HG02763 (cell line): ENCODE measurements at regions not wholly inside any gene's neighbourhood (a gene's known extent, or its start where the extent isn't known, plus 50 kb on each side); places are given as distances from the start of the nearest gene placed in this dataset.

Source experiments
- ATAC-seq: cut with Tn5 transposase; IDR thresholded peaks from one replicate; pipeline ENCODE4 v1.9.1; 2021; ENCODE audit warnings: mild to moderate bottlenecking, moderate library complexity; ENCODE audit not compliant: unreplicated experiment

DNA sequence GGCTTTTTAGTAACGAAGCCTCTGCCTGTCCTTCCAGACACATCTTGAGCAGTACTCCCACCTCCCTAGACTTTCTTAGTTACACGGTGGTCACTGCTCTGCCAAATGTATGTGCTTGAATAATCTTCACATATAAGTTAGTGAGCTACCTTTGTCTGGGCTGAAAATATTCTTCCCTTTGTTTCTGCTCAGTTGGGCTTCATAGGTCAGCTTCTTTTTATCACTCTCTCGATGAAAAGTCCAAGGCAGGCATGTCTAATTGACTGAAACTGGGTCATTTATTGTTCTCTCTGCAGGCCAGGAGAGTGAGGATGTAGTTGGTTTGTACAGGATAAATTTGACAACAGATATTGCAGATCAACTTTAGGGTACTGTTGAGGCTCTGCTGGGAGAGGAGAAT is 636.7 kb upstream of the IGFBP3 start:
- ATAC-seq = no peak

DNA sequence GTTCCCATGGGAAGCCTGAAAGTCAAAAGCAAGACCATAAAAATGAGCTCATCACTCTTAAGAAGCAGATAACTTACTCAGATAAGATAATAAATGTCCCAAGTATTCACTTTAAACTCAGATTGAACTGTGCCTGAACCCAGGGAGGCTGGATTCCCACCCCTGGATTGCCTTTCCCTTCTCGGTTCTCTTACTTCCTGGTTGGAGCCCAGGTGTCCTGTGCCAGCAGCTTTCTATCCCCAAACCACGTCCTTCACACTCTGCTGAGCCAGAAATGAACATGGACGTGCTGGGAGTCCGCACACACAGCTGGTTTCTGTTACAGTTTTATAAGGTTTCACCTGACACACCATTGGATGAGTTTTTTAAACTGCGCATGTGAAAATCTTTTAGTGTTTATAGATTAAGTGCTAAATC is 636.2 kb upstream of the IGFBP3 start:
- no peak for ATAC-seq

DNA sequence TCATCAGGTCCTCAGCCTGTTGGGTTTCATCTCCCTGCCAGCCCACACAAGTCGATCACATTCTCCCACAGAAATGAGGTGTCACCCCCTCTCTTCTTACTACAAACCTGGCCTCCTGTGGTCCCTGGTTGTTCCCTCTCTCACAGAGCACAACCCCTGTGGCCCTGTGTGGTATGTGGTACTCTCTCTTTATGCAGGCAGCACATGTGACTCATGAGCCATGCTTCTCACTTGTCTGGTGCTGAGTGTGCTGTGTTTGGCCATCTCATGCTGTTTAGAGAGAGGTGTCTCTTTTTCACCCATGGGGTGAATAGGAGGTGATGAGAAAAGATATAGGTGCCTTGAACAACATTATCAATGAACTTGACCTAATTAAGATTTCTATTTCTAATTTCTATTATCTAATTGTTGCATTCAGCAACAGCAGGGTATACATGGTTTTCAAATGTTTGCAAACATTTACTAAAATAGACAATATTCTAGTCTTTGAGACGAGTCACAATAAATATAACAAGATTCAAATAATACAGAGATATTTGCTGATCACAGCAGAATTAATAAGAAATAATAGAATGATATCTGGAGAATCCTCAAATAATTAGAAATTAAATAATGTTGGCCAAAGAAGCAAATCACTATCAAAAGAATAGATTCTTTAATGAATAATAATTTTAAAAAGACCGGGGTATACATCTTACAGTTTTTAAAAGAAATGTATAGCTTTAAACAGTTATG is 633.8 kb upstream of the IGFBP3 start:
- ATAC-seq = no peak

DNA sequence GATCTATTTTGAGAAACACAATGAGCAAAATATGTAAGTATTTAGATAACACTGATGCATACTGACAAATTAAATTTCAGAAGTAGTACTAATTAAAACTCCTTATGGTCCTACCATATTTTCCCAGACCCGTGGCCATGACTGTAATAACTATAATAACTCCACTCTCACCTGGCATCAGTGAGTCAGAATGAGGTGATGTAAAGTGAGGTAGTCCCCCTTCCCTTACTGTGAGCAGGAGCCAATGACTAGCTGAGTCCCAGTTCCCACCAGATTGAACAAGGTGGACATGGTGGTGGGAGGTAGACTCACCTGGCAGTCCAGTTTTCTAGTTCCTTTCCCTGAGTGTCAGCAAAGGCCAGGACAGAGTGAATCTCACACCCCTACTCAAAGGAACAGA is 630.5 kb upstream of the IGFBP3 start:
- ATAC-seq = no peak

DNA sequence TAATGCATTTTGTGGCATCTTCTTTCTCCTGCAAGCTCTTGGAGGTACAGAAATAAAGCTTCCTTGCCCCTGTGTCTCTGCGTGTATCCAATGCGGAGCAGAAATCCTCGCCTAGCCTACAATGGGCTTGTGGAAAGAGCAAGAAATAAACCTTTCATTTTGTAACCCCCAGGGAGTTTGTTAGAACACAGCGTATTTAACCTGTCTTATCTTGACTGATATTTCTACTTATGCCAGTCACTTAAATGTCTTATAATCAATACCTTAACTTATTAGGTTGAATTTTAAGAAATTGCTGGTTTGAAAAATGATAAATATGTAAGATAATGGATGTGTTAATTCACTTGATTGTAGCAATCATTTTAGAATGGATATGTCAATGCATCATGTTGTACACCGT is 629.8 kb upstream of the IGFBP3 start:
- no peak for ATAC-seq

DNA sequence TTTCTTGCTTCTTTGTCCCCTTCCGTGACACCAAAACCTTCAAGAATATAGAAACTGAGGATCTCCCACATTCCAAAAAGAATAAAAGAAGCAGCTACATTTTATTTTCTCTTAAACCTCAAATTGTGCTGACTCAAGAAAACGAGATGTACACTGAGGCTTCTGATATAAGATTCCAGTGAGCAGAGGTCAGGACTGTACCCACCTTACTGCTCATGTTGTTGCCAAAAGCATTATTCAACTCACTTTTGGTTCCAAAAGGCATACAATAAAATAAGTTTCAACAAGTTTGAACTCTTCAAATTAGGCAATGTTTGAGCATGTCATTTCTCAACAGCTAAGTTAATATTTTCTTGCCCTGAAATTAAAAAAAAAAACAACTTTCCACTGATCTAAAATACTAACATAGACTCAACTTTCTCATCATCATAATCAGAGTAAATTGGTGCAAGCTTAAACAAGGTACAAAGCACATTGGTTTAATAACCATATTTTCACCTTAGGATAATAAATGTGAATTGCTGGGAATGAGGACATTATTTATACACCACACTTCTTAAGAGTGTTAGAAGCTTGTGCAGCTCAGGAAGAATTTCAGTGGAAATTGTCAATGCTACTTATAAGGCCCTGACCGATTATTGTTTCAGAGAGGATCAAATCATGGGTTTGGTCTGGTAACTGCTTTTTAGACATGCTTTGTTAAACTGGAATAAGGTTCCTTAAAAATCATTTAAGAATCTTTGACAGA is 629.0 kb upstream of the IGFBP3 start:
- no peak for ATAC-seq

DNA sequence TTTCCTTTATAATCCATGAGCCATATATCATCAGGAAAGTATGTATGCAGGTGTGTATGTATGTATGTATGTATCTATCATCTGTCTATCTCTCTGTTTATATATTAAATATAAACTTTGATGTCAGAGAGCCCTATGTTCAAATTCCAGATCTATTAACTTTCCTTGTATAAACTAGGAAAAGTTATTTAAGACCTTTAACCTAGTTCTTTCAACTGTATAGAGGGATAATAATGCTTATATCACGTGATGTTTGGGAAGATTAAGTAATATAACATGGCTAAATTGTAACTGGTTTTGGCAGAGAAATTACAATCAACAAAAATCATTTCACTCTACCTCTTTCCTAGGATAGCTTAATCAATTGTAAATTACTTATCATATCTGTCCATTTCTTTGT is 628.3 kb upstream of the IGFBP3 start:
- no peak for ATAC-seq

DNA sequence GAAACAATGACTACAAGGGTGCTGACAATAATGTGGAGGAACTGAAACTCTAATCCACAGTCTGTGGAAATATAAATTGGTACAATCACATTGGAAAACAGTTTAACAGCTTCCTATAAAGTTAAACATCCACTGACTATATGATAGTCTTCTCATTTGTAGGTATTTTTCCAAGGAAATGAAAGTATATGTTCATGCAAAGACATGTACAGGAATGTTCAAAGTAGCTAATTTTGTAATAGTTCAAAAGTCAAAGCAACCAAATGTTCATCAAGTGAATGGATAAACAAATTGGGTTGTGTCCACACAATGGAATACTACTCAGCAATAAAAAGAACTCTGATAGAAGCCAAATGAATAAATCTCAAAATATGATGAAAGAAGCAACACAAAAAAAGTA is 626.0 kb upstream of the IGFBP3 start:
- ATAC-seq = no peak

DNA sequence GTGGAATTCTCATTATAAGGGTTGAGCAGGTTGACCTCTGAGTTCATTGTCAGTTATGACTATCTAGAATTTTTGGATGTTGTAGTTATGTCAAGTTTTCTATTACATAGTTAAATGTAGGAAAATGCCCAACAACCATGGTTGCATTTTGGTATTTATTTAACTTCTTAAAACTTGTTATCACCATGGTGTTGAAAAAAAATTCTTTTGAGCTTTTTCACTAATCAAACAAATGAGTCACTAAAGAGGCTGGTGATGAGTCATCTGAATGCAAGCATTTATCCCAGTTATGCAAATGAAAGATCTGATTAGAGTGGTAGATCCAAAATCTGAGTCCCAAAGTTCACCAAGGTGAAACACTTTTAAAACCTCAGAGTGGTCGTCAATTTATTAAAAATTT is 624.7 kb upstream of the IGFBP3 start:
- no peak for ATAC-seq

DNA sequence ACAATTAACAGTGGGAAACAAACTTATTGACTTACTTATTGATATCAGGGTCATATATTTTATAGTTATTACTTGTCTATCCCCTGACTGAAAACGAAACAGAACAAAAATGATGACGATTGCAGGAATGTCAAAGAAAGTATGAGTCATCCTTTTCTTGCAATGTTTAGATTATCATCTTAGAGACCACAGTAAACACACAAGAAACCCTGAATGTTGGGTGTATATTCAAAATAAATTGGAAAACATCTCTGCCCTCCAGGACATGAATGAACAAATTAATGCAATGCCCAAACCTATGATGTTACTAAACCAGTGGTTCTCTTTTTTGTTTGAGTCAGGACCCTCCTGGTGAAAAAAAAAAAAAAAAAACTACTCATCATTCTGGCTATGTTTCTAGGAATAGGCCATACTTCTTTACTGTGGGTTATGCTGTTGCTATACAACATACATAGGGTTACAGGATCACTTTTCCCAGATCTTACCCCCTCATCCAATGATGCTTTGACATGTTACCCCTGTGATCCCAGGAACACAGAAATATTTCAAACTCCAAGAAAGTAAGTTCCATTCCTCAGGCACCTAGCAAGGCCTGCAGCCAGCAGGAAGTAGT is 623.4 kb upstream of the IGFBP3 start:
- ATAC-seq = no peak

DNA sequence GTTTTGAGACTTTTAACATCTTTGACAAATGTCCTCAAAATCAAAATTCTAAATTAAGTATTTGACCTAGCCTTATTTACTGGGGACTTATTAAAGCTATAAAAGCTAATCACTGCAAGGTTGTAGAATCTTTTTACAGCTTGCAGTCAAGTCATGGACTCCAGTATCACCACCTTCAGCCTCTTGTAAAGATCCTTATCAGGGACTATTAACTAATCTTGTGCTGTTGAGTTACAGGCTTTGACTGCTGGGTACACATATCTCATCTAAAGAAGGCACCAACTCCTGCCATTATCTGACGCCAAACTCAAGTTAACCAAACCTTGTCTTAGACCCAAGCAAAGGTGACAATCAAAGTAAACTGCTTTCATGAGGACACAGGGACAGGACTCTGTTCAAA is 621.0 kb upstream of the IGFBP3 start:
- ATAC-seq = no peak

DNA sequence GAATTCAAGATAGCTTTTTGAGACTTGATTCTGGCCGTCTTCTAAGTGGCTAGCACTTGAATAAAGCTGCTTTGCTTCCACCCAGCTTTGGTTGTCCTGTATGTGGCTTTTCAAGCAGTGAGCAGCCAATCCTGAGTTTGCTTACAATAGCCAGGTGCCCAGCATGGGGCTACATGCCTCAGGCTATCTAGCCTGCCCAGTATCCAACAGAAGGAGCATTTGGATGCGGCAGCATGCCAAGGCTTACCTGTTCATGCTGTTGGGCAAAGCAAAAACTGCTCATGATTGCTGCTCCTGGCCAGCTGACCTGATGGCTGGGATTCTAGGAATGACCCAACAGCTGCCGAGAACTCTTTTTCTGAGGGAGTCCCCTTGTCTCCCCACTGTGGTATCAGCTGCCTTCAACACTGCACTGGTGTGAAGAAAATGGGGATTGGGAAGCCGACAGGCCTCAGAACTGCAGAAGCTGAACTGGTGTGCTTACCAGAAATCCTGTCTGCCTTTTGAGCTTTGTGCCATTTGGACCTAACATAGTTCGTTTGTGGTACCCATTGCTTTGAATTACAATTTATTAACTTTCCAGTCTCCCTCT is 618.9 kb upstream of the IGFBP3 start:
- ATAC-seq = no peak

DNA sequence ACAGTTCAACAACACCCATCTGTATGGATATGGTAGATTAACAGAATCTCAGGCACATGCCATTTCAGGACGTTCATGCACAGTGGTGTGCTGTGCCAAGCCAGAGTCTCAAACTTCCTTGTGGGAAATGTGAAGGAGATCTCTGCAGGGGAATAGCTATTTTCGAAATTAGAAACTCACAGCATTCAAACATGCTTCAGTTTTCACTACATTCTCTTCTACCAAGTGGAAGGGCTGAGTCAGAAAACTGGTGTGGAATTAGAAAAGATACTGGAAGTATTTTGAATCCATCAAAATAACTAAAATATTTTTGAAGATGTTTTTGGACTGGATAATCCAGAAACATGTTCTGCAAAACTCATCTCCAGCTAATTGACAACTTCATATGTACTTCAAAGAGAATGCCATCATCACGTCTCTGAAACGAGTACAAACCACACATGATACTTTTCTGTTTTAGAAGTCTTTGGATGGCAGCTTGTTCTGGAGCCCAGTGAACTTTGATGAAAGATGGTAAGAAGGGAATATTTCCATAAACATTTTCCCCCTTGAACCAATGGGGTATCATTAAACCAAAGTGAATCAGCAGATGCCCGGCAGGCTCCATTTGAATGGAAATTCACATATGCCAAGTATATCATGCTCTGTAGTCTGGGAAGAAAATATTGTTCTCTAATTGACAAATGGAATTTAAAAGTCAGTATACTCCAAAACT is 616.3 kb upstream of the IGFBP3 start:
- no peak for ATAC-seq

DNA sequence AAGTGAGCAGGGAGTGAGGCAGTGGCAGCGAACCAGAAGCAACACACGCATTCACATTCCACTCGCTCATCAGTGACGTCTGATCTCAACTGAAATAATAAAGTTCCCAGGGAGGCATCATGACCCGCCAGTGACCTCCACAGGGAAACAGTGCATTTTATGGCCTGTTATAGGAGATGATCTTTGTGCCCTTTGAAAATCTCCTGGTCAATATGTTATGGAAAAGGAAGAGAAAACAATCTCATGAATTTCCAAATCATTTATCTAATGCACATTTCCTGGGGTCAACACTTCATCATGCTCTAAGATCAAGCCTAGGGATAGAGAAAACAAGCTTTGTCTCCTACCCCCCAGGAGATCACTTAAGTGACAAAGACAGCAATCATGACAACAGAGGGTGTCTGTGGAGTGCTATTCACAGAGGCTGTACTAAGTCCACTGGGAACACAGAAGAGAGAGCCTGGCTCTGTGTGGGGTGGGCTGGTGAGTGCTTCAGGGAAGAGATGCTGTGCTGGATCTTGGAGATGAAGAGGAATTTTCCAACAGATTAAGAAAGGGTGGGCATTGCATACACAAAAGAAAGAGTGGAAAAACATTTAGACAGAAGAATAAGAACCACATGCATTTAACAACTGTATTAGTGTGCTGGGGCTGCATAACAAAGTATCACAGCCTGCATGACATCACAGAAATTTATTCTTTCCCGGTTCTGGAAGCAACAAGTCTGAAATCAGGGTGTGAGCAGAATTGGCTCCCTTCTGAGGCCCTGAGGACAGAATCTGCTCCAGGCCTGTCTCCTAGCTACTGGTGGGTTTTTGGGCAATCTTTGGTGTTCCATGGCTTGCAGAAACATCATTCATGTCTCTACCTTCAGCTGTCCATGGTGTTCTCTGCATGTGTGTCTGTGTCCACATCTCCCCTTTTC is 613.9 kb upstream of the IGFBP3 start:
- no peak for ATAC-seq

DNA sequence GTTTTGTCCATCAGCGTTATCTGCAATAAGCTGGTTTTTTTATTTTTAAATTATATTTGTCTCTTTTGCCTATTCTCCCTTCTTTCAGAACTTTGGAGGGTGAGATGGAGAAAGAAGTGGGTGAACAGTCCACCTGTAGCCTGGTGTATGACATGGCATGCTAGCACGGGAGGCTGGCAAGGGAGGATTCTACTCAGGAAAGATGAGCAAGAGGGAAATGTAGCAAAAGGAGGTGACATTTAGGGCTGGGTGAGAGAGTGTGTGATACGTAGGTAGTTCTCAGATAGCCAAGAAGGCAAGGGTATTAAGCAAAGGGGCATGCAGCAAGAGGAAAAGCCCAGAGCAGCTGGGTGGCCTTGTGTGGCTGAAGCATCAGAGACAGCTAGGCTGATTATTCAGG is 612.9 kb upstream of the IGFBP3 start:
- no peak for ATAC-seq

DNA sequence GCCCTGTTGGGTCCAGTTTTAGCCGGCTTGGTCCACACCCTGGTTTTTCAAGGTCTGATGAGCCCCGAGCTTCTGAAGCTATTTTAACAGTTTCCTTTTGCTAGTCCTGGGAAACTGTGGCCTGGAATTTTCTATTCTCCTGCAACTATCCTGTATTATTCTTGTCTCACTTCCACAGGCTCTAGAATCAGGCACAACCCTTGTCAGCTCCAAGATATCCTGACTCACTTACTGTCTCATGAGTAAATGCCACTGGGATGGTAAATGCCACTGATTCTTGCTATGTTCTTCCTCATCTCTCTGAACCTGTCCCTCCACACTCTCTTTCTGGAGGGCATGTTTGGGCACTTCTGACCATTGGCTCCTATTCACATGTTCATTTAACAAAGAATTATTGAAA is 611.5 kb upstream of the IGFBP3 start:
- no peak for ATAC-seq

DNA sequence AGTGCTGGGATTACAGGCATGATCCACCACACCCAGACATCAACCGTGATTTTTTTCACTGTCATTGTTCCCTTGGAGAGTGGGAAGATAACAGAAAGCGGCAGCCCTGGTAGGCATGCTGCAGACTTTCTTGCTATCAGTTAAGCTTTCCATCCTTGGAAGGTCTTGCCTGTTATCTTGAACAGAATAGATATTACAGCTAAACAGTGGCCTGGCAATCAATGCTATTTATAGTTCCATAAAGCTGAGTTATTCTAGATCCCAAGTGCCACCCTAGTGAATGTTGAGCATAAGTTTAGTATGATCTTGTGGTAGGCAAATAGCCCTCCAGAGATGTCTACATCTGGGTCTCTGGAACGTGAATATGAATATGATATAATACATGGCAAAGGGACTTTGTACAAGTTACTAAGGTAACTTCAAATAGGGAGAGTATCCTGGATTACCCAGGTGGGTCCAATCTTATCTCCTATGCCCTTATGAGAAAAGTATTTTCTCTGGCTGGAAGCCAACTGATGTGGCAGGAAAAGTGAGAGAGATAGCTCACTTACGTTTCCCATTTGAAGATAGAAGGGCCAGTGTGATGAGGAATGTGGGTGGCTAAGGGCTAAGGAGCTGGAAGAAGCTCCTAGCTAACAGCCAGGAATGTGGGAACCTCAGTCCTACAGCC is 609.1 kb upstream of the IGFBP3 start:
- no peak for ATAC-seq

DNA sequence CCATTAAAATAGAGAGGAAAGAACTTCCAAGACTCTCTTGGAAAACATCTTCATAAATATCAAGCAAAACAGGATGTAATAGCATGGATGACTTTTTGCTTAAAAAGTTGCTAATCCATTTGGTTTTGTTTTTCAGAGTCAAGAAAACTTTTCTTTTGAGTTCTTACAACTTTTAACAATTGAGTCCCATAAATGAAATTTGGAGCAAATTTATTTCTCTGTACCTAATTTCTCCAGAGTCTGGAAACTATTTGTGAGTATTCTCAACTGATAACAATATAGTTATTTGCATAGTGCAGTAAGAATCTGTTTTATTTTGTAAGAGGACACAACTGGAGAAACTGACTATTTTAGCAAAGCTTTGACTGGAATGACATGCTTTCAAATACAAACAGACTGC is 606.3 kb upstream of the IGFBP3 start:
- no peak for ATAC-seq

DNA sequence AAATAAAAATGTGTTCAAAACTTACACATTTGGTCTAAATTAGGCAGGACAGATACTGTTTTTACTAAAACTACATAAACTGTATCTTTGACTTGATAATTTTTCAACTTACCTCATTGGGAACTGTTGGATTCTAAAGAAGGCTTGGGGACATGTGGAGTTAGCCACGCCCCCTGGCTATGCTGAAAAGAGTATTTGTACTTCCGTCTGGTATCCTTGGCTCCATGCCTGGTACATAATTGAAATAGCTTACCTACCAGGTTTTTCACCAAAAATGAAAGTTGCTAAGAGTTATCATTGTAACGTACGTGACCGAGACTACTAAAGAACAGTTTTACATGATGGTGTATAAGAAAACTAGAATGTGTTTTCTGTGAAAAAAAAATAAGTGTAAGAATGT is 604.8 kb upstream of the IGFBP3 start:
- ATAC-seq = no peak

DNA sequence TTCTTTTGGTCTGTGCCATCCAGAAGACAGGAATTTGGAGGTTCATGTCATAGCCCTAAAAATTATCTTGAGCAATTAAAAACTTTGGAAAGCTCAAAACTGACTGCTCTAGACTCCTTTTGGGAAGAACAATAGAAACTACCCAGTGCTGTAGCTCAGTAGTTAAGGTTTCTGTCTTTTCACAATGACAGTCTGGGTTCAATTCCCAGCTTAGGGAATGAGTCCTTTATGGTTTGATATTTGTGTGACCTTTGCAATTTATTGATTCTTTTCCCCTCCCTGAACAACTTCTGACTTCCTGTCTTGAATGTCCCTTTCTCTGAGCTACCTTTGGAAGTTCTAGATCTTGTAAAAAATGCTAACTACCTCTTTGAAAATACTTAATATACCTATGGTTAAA is 603.3 kb upstream of the IGFBP3 start:
- ATAC-seq = no peak
